GM19463 (cell line): ENCODE measurements at regions not wholly inside any gene's neighbourhood (a gene's known extent, or its start where the extent isn't known, plus 50 kb on each side); places are given as distances from the start of the nearest gene placed in this dataset.

Experiments
- ATAC-seq: cut with Tn5 transposase; IDR thresholded peaks from one replicate; pipeline ENCODE4 v1.9.1; 2021; ENCODE audit warnings: mild to moderate bottlenecking, moderate library complexity; ENCODE audit not compliant: unreplicated experiment

DNA sequence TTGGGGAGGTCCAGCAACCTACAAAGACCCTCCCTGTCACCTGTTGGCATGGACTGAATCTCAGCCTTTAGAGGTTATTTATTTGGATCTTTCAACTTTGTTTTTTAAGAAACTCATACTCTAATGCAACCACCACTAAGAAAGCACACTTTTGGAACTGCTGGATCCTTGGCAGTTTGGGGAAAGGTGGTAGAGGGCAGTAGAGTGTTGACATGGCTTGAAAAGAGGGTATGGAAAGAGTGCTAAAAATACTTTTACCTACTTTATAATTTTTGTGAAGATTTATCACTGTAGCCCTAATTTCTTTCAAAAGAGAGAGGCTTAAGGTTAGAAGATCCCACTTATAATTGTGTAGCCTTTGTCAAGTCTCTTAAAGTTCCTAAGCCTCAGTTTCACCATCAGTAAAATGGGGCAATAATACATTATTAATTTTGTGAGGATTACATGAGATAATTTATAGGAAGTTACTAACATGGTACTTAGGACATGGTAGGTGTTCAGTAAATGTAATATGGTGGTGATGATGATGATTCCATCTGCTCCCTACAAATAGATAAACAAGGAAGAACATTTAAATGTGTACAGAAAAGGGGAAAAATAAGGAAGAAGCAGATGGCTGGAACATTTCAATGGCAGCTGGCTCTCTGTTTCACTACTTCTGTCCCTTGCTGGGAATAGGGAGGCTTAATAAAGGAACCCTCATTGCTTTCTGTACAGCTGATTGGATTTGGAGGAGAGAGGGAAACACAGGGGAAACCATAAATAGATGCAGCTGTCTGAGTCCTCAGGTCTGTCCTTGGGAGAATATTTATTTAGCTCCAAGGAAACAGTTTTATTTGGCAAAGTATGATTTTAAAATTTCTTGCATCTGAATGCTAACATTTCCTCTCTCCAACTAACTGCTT lies 208.4 kb upstream of the ADAMTS9 start:
- no peak for ATAC-seq

DNA sequence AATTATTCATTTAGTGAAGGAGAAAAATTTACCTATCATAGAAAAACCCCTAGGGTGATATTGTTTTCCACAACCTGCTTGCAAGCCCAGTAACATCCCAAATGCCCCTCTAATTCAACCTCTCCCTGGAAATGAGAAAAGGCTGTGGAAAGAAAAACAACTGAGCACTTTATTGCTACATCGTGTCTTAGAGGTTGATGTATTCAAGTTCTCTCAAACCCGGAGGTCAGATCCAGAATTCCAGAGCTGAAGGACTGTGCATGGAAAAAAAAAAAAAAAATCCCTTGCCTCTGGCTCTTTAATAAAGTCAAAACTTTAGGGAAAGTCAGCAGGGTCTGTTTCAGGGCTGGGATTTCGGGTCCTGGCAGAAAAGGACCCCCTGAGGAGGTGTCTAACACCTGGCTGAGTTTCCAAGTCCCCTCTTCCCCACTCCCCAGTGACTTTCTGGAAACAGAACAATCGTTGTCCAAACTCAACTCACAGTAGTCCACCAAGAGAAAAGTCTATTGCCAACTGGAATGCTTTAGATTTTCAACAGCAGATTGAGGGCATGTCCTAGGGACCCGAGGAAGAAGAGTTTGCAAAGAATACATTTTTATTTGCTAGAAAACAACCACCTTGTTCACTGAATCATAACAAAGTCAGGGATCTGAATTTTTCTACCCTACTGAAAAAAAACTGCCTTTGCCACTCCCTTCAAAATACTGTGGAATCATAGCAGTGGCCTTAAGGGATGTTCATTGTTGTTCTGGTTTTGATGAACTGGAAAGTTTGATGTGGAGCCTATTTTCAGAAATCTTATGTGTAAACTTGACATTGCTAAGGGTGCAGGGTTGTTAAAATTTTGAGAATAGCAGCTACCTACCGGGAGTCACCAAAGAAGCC lies 207.5 kb upstream of the ADAMTS9 start:
- no peak for ATAC-seq

DNA sequence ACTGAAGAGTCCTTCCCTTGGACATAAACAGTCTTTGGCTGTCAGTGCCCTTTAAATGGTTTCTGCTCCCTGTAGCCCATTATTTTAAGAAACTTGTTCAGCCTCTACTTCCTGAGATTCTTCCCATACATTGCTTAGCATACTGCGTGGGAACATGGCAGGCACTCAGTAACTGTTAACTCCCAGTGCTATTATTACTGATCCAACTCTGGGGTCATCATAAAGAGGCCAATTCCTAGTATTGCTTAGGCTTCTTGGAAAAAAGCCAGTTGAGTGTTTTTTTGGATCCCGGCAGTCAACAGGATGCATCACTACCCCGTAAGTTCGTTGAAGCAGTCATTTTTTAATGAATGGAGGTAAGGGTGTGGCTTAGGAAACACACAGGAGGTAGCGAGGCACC lies 206.2 kb upstream of the ADAMTS9 start:
- no peak for ATAC-seq

DNA sequence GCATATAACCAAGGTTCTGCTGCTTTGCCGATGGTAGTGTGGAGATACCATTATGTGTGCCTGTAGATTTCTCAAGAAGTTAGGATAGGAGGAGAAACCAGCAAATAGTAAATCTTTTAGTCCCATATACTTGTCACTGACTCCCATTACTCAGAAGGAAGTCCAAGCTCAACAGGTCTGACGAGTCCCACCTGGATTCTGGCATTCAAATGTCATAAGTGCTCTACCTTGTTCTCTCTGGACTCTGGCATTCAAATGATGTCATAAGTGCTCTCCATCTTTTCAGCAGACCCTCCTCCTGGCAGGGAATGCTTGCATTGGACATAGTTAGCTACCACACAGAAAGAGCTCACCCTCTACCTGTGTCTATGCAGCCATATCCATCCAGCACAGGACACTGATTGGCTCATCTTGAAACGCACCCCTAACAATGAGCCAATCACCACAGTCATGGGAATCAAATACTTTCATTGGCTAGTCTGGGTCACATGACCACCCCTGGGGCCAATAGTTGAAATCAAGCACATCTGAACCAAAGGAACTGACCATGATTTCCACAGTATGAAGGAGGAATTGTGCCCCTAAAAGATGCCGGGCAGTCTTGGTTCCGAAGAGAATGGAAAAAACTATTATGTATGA lies 205.0 kb upstream of the ADAMTS9 start:
- ATAC-seq: no peak

DNA sequence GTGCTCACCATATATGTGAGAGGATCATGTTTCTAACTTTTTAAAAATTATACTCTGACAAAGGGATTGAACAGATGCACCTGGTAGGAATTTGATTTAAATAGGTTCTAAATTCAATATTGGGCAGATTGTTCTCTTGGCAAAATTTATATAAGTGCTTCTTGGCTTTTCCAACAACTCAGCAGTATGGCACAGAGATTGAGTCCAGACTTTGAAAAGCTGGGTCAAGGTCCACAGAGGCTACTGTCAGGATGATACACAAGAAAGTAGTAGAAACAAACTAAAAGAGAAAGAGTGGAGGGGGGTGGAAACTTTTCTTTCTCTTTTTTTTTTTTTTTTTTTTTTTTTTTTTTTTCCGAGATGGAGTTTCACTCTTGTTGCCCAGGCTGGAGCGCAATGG lies 203.2 kb upstream of the ADAMTS9 start:
- ATAC-seq: no peak

DNA sequence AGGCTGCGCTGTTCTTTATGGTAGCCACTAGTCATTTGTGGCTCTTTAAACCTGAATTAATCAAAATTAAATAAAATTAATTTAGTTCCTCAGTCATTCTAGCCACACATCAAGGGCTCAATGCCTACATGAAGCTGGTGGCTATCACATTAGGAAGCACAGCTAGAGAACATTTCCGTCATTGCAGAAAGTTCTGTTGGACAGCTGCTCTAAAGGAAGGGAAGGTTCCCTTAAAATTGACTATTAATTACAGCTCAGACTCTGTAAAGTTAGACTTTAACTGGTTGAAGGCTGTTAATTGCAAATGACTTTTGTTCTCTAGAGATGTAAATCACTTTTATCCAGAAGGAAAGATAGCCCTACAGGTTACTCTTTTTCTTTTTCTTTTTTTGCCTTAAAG lies 202.7 kb upstream of the ADAMTS9 start:
- ATAC-seq: no peak

DNA sequence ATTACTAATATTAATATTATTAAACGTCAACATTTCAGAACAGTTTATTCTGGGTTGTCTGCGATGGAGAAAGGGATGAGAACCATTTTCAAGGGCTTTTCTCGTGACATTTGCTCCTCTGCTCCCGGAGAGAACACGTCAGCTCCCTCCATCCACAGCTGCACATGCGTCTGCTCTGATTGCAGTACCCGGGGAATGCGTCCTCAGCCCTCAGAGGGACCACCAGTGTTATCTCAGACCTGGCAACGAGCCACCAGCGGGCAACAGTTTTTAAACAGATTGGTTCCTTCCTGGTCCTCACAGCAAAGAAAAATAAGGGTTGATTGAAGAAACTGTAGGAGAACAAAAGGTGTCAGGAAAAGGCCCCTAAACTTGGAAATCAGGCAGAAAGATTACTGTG lies 202.2 kb upstream of the ADAMTS9 start:
- ATAC-seq: no peak

DNA sequence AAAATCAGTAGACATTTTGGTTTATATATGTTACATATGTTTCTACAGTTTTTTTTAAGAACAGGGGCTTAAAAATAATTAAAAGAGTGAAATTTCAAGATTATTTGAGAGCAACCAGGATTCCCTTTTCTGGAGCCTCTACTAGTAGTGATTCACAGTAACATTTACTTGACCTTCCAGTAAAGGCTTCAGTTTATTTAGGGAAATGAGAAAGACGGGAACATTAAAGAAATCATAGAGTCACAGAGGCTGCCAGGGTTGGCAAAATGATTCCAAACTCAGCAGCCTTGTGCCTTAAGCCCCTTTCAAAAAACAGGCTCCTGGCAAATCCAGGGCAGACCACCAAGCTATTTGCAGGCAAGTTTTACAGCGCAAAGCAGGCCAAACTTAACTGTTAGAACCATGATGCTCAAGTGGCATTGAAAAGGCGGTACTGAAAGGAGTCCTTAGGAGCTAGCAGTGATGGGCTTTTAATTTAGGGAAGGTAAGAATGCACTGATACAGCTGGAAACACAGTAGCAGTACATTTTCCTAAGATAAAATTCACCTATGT lies 201.1 kb upstream of the ADAMTS9 start:
- no peak for ATAC-seq

DNA sequence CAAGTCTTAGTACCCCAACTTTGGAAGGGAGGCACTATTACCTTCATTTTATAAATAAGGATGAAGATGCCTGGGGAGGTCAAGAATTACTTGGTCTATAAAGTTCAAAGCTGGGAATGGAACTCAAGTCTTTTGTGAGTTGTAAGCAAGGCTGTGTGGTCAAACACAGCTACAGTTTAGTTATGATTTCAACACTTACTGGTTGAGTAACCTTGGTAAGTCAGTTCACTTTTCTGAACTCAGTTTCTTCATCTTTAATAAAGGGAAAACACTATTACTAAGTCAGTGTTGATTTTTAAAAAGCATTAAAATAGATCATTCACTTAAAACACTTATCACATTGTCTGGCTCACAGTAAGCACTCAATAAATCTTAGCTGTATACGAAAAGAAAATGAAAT lies 200.4 kb upstream of the ADAMTS9 start:
- no peak for ATAC-seq

DNA sequence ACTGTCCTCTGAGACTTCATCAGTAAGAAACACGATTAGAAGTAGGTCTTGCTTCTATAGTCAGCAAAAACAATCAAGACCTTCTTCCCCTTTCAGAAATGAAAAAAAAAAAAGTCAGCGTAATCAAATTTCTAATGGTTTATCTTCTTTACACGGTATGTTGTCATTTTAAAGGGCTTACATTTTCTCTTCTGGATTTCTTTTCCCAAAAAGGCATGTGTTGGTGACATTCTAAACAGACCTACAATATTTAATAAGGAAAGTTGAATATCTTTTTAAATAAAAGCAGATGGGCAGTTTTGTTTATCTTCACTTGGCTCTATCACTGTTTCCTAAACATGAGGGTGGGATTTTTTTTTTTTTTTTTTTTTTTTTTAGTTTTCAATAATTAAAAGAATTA lies 197.3 kb upstream of the ADAMTS9 start:
- ATAC-seq: no peak

DNA sequence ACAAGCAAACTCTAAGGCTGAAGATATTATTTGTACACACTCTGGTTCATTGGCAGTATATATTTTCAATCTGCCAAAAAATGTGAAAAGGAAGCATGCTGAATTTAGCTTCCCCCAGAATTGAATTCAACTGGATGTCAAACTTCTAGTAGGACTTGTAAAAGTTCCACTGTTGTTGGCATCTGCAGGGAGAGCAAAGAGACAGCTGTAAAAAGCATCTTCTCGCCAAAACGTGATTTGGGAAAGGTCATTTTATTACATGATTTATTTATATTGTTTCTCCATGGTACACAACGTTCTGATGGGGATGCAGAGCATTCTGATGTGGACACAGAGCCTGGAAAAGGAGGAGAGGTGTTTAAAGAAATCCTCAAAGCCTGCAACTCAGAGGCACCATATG lies 196.7 kb upstream of the ADAMTS9 start:
- ATAC-seq: no peak

DNA sequence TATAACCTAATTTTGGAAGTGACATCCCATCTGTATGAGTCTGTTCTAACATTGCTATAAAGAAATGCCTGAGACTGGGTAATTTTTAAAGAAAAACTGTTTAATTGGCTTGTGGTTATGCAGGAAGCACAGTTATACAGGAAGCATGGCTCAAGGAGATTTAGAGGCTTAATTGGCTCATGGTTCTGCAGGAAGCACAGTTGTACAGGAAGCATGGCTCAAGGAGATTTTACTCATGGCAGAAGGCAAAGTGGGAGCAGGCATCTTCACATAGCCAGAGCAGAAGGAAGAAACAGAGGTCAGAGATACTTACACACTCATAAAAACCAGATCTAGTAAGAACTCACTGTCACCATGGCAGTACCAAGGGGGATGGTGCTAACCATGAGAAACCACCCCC lies 193.1 kb upstream of the ADAMTS9 start:
- no peak for ATAC-seq

DNA sequence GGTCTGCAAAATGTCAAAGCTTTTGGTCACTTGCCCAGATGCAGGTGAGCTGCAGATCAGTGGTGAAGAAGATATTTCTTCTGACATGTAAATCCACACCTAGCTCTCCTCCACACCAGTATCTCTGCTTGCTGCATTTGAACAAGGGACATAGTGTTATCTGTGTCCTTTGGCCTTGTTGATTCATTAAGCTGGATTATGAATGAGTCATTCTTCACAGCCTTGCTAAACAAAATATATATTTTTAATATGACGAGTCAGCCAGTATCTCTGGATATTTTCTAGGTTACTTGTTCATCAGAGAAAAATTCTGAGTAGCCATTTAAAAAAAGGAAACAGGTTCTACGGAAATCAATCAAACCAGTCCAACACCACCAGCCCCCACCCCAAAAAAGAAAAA lies 190.6 kb upstream of the ADAMTS9 start:
- no peak for ATAC-seq

DNA sequence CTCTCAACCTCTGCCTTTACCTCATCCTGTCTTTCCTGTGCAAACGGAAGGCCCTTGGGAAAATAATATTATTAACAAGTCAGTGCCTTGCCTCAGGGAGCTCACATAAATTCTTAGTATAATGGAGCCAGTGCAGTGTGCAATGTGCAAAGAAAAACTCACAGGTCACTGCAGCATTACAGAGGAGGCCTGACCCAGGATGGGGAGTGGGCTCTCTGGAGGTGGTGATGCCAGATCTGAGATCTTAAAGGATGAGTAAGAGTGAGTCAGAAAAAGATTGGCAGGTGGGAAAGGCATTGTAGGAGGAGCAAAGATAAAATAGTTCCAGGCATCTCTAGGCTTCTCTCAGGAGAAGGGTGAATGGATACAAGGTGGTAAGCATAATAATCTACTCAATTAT lies 185.6 kb upstream of the ADAMTS9 start:
- ATAC-seq: no peak

DNA sequence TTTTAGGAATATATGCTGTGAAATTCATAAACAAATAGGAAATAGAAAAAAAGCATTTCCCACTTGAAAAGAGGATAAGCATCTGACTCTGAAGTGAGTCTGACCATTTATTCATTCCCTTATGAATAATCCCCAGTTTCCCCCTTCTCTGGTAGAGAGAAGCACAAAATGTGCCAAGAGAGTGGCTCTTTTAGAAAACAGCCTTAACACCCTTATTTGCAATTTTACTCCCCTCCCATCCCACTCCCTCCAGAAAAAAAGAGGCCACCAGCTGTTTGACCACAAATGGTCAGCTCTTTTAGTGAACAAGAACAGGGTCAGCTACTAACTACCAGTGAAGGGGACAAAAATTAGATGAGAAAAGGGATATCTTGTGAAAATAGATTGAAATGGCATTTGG lies 184.5 kb upstream of the ADAMTS9 start:
- no peak for ATAC-seq

DNA sequence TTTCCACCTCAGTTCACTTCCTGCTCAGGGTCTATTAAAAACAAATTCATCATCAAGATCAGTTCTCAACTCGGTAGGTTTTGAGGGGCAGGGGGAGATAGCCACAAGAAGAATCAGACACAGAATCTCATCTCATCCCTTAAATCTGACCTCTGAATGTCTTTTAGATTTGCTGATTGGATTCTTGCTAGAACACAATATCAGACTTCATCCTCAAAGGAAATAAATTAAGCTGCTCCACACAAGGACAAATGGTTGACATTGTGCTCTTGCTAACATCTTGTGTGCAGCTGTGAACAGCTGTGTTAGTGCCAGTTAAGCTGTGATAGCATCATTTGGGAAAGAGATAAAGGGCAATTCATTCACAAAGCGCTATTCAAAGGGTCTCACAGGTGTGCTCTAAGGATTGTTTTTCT lies 184.0 kb upstream of the ADAMTS9 start:
- ATAC-seq: no peak

DNA sequence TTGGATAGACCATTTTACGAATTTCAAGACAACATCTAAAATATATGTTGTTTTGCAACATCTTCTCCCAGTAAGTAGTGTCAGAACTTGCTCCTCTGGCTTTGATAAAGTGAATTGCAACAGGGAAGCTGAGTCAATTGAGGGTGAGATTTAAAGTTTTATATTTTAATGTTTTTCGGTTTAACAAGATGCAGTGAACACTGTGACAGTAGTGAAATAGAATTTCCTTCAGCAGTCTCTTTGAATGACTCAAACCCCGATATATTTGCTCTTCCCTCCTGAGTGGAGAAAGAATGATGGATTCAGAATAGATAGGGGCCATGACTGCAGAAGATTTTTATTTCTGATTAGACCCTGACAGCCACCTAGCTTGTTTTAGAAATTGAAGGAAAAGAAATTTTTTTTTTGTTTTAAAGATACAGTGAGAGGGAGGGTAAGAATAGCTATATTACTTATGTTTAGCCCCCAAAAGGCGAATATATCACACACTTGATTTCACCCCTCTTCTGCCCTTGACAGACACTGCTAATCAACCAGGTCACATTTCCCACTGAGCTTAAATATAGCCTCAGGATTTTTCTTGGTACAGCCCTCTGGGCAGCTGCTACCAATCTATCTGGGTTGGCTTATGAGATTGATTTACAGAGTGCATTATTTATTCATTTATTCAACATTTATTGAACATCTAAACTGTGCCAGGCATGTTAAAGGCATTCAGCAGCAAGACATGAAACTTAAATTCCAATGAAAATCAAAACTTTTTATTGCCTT lies 183.3 kb upstream of the ADAMTS9 start:
- no peak for ATAC-seq

DNA sequence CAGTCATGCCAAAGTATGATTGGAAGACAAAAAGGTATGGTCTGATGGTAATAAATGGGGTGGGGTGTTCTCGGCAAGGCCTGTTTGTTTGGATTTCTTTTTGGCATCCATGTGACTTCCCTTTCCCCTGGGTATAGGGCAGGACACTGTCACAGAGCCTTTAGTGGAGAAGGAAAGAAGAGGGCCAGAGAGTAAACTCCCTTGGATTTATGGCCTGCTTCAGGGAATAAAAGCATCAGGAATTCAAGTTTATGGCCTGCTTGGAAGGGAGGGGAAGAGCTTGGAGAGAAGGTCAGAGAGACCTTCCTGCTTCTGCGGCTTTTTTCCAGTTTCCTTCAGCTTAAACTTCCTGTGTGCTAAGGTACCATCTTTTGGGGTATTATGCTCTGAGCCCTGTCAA lies 179.4 kb upstream of the ADAMTS9 start:
- ATAC-seq: no peak

DNA sequence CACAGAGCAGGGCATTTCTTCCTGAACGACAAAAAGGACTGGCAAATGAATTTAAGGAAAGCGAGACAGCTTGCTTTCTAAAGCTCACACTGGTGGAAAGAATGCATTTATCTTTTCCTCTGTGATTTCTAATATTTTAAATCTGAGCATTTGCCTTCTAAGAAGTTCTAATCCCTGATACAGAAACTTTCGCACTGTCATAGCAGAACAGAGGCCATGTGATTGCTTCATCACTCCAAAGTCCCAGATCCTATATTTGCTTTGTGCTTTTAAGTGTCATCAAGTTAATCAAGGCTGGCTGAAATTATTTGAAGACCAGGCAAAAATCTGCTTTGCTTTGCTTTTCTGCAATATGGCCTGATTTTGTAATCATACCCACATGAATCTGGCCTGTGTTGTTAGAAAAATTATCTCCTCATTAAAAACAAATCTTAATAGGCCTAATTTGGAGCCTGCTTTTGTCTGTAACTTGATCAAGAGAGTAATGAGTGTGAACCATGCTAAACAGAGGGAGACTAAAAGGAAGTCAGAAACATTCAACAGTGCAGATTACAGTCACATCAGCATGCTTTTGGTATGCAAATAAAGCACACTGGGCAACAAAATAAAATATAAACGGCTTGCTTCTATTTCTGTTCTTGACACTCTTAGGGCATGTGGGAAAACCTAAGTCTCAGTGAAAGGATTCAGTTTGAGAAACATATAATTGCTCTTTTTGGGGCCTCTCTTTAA lies 178.2 kb upstream of the ADAMTS9 start:
- no peak for ATAC-seq
